HG03378 (cell line): ENCODE measurements at regions not wholly inside any gene's neighbourhood (a gene's known extent, or its start where the extent isn't known, plus 50 kb on each side); places are given as distances from the start of the nearest gene placed in this dataset.
"Not testable (repeated sequence)": the region's sequence is repeated elsewhere in the genome, so short reads cannot be mapped to it uniquely, and the experiment has no call there.

Source experiments
- ATAC-seq: cut with Tn5 transposase; IDR thresholded peaks from one replicate; pipeline ENCODE4 v1.9.1; 2021; ENCODE audit warnings: mild to moderate bottlenecking, moderate library complexity; ENCODE audit not compliant: unreplicated experiment

GRCh38 chr4:95898226-95898625 is 58.3 kb downstream of the PDHA2 start:
- no peak for ATAC-seq

- ATAC-seq: no peak
Observed at GRCh38 chr4:95909211-95909610, 69.3 kb downstream of the PDHA2 start.

- no peak for ATAC-seq
Observed at GRCh38 chr4:95910749-95911148, 70.9 kb downstream of the PDHA2 start.

GRCh38 chr4:95921470-95921869 is 81.6 kb downstream of the PDHA2 start:
- ATAC-seq: no peak

- no peak for ATAC-seq
Observed at GRCh38 chr4:95929448-95930064, 89.7 kb downstream of the PDHA2 start.

- no peak for ATAC-seq
Observed at GRCh38 chr4:95939141-95939540, 99.2 kb downstream of the PDHA2 start.

GRCh38 chr4:95949136-95949765 is 109.4 kb downstream of the PDHA2 start:
- no peak for ATAC-seq

GRCh38 chr4:95949808-95950207 is 109.9 kb downstream of the PDHA2 start:
- ATAC-seq: no peak

- ATAC-seq: not testable (repeated sequence)
Observed at GRCh38 chr4:95952538-95952937, 112.6 kb downstream of the PDHA2 start.

- no peak for ATAC-seq
Observed at GRCh38 chr4:95956094-95956493, 116.2 kb downstream of the PDHA2 start.

- ATAC-seq: no peak
Observed at GRCh38 chr4:95957054-95957453, 117.2 kb downstream of the PDHA2 start.

GRCh38 chr4:95957759-95958158 is 117.9 kb downstream of the PDHA2 start:
- no peak for ATAC-seq

GRCh38 chr4:95959182-95959581 is 119.3 kb downstream of the PDHA2 start:
- no peak for ATAC-seq

- ATAC-seq: no peak
Observed at GRCh38 chr4:95959633-95960032, 119.7 kb downstream of the PDHA2 start.

GRCh38 chr4:95963456-95963855 is 123.6 kb downstream of the PDHA2 start:
- ATAC-seq: no peak

GRCh38 chr4:95979961-95980876 is 140.3 kb downstream of the PDHA2 start:
- no peak for ATAC-seq

- ATAC-seq: no peak
Observed at GRCh38 chr4:95980877-95981360, 141.0 kb downstream of the PDHA2 start.

GRCh38 chr4:95981591-95981990 is 141.7 kb downstream of the PDHA2 start:
- ATAC-seq: no peak

- no peak for ATAC-seq
Observed at GRCh38 chr4:95982516-95982915, 142.6 kb downstream of the PDHA2 start.

- no peak for ATAC-seq
Observed at GRCh38 chr4:95984081-95984480, 144.2 kb downstream of the PDHA2 start.

- no peak for ATAC-seq
Observed at GRCh38 chr4:95985051-95985450, 145.2 kb downstream of the PDHA2 start.
